Loucy (cell line): ENCODE measurements at regions not wholly inside any gene's neighbourhood (a gene's known extent, or its start where the extent isn't known, plus 50 kb on each side); places are given as distances from the start of the nearest gene placed in this dataset.

Experiments used
- H2AFZ ChIP-seq: fragments of 200-600 bp; sonication (generic); 2 replicates; pipeline ENCODE4 v1.6.0; 2016; ENCODE audit warnings: antibody characterized with exemption, mild to moderate bottlenecking, low read length, moderate library complexity
- H3F3A ChIP-seq: fragments of 200-600 bp; 2 replicates; pipeline ENCODE4 v1.6.0; 2016; ENCODE audit warnings: antibody characterized with exemption, low read depth, mild to moderate bottlenecking
- H3K27me3 ChIP-seq: fragments of 200-600 bp; sonication (generic); 2 replicates; pipeline ENCODE4 v1.6.1; 2014; ENCODE audit warnings: low read length, mild to moderate bottlenecking; ENCODE audit not compliant: insufficient read depth, poor library complexity, severe bottlenecking
- H3K36me3 ChIP-seq: fragments of 200-600 bp; sonication (generic); 2 replicates; pipeline ENCODE4 v1.6.1; 2016; ENCODE audit warnings: low read length; ENCODE audit not compliant: insufficient read depth
- H3K4me1 ChIP-seq: fragments of 200-600 bp; sonication (generic); 2 replicates; pipeline ENCODE4 v1.5.1; 2014; ENCODE audit warnings: low read length, mild to moderate bottlenecking; ENCODE audit not compliant: insufficient read depth, poor library complexity, severe bottlenecking
- H3K4me2 ChIP-seq: fragments of 200-600 bp; sonication (generic); 2 replicates; pipeline ENCODE4 v1.6.0; 2014; ENCODE audit warnings: antibody characterized with exemption, low read length, low read depth, mild to moderate bottlenecking; ENCODE audit not compliant: poor library complexity, severe bottlenecking
- H3K4me3 ChIP-seq: fragments of 200-600 bp; sonication (generic); 2 replicates; pipeline ENCODE4 v1.5.1; 2014; ENCODE audit warnings: low read length, mild to moderate bottlenecking, mixed read lengths; ENCODE audit not compliant: poor library complexity, severe bottlenecking
- H3K79me2 ChIP-seq: fragments of 200-600 bp; sonication (generic); 2 replicates; pipeline ENCODE4 v1.6.1; 2014; ENCODE audit warnings: low read length; ENCODE audit not compliant: insufficient read depth
- H3K9ac ChIP-seq: fragments of 200-600 bp; sonication (generic); 2 replicates; pipeline ENCODE4 v1.6.0; 2014; ENCODE audit warnings: mild to moderate bottlenecking, low read depth, low read length, moderate library complexity; ENCODE audit not compliant: poor library complexity, severe bottlenecking
- H3K9me2 ChIP-seq: fragments of 200-600 bp; sonication (generic); replicated peaks from 2 replicates; pipeline ENCODE4 v1.6.1; 2016; ENCODE audit warnings: low read depth, low read length, mixed read lengths
- H3K9me3 ChIP-seq: fragments of 200-600 bp; sonication (generic); 2 replicates; pipeline ENCODE4 v1.6.1; 2014; ENCODE audit warnings: mild to moderate bottlenecking, antibody characterized with exemption, low read length, low read depth; ENCODE audit not compliant: insufficient read depth
- H4K20me1 ChIP-seq: fragments of 200-600 bp; sonication (generic); 2 replicates; pipeline ENCODE4 v1.6.0; 2014; ENCODE audit warnings: antibody characterized with exemption, low read length, mild to moderate bottlenecking; ENCODE audit not compliant: insufficient read depth, poor library complexity, severe bottlenecking
- EZH2phosphoT487 ChIP-seq: fragments of 200-600 bp; IDR thresholded peaks from 2 replicates; pipeline ENCODE4 v1.6.1; 2018; ENCODE audit warnings: antibody characterized with exemption, mild to moderate bottlenecking, moderate library complexity, borderline replicate concordance
- TF ChIP-seq, protein P1 (sequence below): fragments of 200-600 bp; sonication (generic); conservative IDR thresholded peaks from 2 replicates; pipeline ENCODE4 v1.5.1; 2014; ENCODE audit warnings: mild to moderate bottlenecking, antibody characterized with exemption, low read length

DNA sequence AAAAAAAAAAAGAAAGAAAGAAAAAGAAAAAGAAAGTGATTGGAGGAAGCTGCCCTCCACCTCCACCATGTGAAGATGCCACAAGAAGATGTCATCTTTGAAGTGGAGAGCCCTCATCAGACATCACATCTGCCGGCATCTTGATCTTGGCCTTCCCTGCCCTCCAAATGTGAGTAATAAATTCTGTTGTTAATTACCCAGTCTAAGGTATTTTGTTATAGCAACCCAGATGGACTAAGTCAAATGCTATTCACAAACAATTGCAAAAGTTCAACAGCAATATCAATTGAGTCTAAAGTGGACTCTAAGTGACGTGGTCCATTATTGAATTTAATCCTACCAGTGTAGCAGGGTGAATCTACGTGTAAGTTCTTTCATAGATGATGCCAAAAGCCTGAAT lies 55.9 kb upstream of the NUP160 start:
- H3K36me3 ChIP-seq = no peaks in the 10 kb centered on the region
- no peaks in the 10 kb centered on the region for H3K9me3 ChIP-seq
- no peaks in the 10 kb centered on the region for H3K79me2 ChIP-seq
- H3K9ac ChIP-seq = no peak overlapping the region
- no peaks in the 10 kb centered on the region for H3K9me2 ChIP-seq
- H3K4me3 ChIP-seq = no peak overlapping the region
- TF ChIP-seq, protein P1, sequence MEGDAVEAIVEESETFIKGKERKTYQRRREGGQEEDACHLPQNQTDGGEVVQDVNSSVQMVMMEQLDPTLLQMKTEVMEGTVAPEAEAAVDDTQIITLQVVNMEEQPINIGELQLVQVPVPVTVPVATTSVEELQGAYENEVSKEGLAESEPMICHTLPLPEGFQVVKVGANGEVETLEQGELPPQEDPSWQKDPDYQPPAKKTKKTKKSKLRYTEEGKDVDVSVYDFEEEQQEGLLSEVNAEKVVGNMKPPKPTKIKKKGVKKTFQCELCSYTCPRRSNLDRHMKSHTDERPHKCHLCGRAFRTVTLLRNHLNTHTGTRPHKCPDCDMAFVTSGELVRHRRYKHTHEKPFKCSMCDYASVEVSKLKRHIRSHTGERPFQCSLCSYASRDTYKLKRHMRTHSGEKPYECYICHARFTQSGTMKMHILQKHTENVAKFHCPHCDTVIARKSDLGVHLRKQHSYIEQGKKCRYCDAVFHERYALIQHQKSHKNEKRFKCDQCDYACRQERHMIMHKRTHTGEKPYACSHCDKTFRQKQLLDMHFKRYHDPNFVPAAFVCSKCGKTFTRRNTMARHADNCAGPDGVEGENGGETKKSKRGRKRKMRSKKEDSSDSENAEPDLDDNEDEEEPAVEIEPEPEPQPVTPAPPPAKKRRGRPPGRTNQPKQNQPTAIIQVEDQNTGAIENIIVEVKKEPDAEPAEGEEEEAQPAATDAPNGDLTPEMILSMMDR = no peak
- no peak for TF ChIP-seq EZH2phosphoT487
- peaks cover 31% of the 10 kb centered on the region for H3K4me1 ChIP-seq
- H3K27me3 ChIP-seq = no peaks in the 10 kb centered on the region
- H3K4me2 ChIP-seq = no peak overlapping the region
- no peaks in the 10 kb centered on the region for H3F3A ChIP-seq
- H2AFZ ChIP-seq = no peak overlapping the region
- no peaks in the 10 kb centered on the region for H4K20me1 ChIP-seq

DNA sequence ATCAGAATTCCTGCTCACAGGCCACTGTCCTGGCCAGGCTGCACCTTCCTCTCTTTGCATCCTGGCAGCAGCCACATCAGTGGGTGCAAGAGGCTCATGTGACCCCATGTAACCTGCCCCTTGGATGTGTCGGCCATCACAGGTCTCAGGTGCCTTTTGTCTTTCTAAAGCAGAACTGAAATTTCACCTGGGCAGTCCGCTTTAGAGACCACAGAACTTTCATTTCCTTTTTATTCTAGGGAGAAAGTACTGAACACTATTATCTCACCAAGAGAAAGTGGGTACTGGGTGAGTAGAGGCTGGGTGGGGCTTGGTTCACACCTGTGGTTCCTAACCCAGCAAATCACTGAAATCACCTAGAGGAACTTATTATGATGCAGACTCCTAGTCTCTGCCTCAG lies 51.7 kb upstream of the NUP160 start:
- Histone ChIP-seq H3K79me2 (no peaks in the 10 kb centered on the region), H3K4me1 (no peaks in the 10 kb centered on the region), H3K4me2 (no peak overlapping the region), H3K36me3 (no peaks in the 10 kb centered on the region), H3F3A (no peaks in the 10 kb centered on the region), H4K20me1 (no peaks in the 10 kb centered on the region), H2AFZ (no peak overlapping the region; the same call in 1 of the 2 replicates), H3K27me3 (no peaks in the 10 kb centered on the region), H3K9ac (no peak overlapping the region), H3K9me2 (no peaks in the 10 kb centered on the region), H3K9me3 (no peaks in the 10 kb centered on the region), H3K4me3 (no peak overlapping the region)
- no peak for TF ChIP-seq EZH2phosphoT487
- TF ChIP-seq, protein P1 = no peak
